PFSK-1 (cell line): ENCODE measurements at regions not wholly inside any gene's neighbourhood (a gene's known extent, or its start where the extent isn't known, plus 50 kb on each side); places are given as distances from the start of the nearest gene placed in this dataset.

ENCODE experiments used
- FOXP2 ChIP-seq: optimal IDR thresholded peaks from 2 replicates; pipeline ENCODE3; 2011; ENCODE audit warnings: borderline replicate concordance, control low read depth, inconsistent platforms; ENCODE audit not compliant: insufficient read depth; ENCODE audit errors: extremely low read length, extremely low read depth
- POLR2AphosphoS5 ChIP-seq: IDR thresholded peaks from 2 replicates; pipeline ENCODE4 v1.6.1; 2012; ENCODE audit warnings: low read depth, mild to moderate bottlenecking, control low read depth, low read length, moderate library complexity
- SIN3A ChIP-seq: IDR thresholded peaks from 2 replicates; pipeline ENCODE4 v1.6.1; 2012; ENCODE audit warnings: mild to moderate bottlenecking, low read length, moderate library complexity, borderline replicate concordance; ENCODE audit not compliant: insufficient read depth
- TAF1 ChIP-seq: IDR thresholded peaks from 2 replicates; pipeline ENCODE4 v1.6.1; 2012; ENCODE audit warnings: low read length, control low read depth, borderline replicate concordance; ENCODE audit not compliant: insufficient read depth
- TF ChIP-seq, protein P1 (sequence below), 2 experiments: IDR thresholded peaks; 2 replicates each; pipeline versions ENCODE4 v1.6.1 to v1.8.0; 2011 to 2012; ENCODE audit warnings: low read depth in 2 of 2, low read length in 2 of 2, control low read depth in 1 of 2, inconsistent platforms in 1 of 2, mild to moderate bottlenecking in 1 of 2, moderate library complexity in 1 of 2; ENCODE audit not compliant: insufficient read depth in 1 of 2

DNA sequence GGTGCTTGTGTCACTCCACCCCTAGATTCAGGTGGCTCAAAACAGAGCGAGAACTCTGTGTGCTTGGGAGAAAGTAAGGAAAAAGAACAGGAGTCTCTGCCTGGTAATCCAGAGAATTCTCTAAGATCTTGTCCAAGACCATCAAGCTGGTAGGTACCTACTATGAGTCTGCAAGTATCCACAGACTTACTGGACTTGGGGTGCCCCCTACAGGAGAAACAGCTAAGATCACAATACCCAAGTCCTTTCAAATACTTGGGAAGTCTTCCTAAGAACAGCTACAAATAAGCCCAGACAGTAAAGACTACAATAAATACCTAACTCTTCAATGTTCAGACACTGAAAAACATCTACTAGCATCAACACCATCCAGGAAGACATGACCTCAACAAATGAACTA lies 1143.6 kb upstream of the ACVR2A start:
- TF ChIP-seq POLR2AphosphoS5 (no peak), TAF1 (no peak), SIN3A (no peak), FOXP2 (no peak)
- TF ChIP-seq, protein P1, sequence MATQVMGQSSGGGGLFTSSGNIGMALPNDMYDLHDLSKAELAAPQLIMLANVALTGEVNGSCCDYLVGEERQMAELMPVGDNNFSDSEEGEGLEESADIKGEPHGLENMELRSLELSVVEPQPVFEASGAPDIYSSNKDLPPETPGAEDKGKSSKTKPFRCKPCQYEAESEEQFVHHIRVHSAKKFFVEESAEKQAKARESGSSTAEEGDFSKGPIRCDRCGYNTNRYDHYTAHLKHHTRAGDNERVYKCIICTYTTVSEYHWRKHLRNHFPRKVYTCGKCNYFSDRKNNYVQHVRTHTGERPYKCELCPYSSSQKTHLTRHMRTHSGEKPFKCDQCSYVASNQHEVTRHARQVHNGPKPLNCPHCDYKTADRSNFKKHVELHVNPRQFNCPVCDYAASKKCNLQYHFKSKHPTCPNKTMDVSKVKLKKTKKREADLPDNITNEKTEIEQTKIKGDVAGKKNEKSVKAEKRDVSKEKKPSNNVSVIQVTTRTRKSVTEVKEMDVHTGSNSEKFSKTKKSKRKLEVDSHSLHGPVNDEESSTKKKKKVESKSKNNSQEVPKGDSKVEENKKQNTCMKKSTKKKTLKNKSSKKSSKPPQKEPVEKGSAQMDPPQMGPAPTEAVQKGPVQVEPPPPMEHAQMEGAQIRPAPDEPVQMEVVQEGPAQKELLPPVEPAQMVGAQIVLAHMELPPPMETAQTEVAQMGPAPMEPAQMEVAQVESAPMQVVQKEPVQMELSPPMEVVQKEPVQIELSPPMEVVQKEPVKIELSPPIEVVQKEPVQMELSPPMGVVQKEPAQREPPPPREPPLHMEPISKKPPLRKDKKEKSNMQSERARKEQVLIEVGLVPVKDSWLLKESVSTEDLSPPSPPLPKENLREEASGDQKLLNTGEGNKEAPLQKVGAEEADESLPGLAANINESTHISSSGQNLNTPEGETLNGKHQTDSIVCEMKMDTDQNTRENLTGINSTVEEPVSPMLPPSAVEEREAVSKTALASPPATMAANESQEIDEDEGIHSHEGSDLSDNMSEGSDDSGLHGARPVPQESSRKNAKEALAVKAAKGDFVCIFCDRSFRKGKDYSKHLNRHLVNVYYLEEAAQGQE (IDR thresholded peaks at IDR 0.05; ENCODE audit: insufficient read depth in 1 of 2, low read depth in 2 of 2, low read length in 2 of 2) = no peak

DNA sequence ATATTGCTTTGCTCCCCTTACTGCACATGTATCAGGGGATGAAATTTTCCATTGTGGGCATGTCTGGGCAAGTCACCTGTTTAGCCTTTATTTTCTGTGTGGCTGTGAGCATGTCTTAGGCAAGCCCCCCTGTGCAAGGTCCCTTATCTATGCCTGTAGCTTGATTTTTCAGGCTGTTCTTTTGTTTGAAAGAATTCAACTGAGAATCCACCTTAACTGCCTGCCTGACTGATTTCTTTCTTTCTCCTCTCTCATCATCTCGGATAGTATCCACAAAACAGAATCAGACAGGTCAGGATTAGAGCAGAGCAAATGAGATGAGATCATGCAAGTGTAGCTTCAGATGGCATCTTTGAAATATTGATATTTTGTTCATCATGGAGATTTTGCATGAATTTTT lies 1147.5 kb upstream of the ACVR2A start:
- TF ChIP-seq TAF1 (no peak), FOXP2 (no peak), POLR2AphosphoS5 (no peak), SIN3A (no peak)
- TF ChIP-seq, protein P1 (IDR thresholded peaks at IDR 0.05; ENCODE audit: insufficient read depth in 1 of 2, low read depth in 2 of 2, low read length in 2 of 2) = no peak

DNA sequence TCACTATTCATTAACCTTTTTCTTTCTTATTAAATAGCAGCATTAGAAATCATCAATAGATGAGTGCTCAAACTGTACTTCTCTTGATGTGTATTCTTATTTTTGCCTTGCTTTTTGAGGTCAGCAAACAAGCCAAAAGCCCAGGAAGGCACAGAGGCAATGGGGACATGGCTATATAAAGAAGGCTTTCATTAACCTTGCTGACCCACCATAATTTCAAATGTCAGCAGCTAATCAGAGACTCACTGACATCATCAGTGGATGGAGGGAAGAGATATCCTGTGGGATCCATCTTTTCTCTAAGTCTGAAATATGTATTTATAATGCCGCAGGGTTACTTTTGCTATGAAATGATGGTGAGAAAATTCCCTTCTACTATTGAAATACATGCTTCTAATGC lies 1162.8 kb upstream of the ACVR2A start:
- TF ChIP-seq, protein P1 (IDR thresholded peaks at IDR 0.05; ENCODE audit: insufficient read depth in 1 of 2, low read depth in 2 of 2, low read length in 2 of 2) = no peak
- no peak for TF ChIP-seq SIN3A
- TF ChIP-seq FOXP2 = no peak
- TF ChIP-seq TAF1 = no peak
- no peak for TF ChIP-seq POLR2AphosphoS5

DNA sequence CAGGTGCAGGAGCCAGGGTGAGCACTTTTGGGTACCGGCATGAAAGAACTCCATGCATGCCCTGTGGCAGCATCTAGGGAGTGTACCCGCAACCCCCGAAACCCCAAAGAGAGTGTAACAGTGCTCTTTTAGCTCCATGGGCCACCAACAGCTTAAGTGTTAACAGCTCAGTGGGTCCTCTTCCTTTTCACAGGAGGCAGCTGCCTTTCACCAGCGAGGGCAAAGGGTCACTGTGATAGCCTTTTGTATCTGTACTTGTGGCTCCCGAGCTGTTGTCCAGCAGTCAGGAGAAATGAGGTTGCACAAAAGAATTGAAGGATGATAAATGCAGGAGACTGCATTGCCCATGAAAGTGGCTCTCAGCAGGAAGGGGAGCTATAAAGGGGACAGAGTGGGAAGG lies 1166.3 kb upstream of the ACVR2A start:
- TF ChIP-seq SIN3A (no peak), POLR2AphosphoS5 (no peak), FOXP2 (no peak)
- TF ChIP-seq, protein P1 (IDR thresholded peaks at IDR 0.05; ENCODE audit: insufficient read depth in 1 of 2, low read depth in 2 of 2, low read length in 2 of 2) = no peak

DNA sequence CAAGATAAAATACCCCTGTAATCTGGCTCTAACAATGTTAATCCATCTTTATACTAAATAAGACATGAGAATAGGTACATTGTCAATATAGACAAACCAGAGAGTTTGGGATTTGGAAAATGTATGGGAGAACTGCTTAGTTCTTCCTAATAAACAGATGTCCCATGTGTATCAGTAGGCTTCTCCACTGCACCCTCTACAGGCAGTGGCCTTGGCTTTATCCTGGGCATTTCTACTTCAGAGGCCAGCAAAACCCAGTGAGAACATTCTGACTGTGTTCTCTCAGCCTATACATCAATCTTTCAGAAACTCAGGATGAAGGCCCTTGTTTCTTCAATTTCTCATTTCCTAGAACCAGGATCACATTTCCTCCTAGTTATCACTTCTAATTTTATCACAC lies 1167.5 kb upstream of the ACVR2A start:
- TF ChIP-seq POLR2AphosphoS5 = no peak
- no peak for TF ChIP-seq TAF1
- TF ChIP-seq FOXP2 = no peak
- TF ChIP-seq SIN3A = no peak
- TF ChIP-seq, protein P1 (IDR thresholded peaks at IDR 0.05; ENCODE audit: insufficient read depth in 1 of 2, low read depth in 2 of 2, low read length in 2 of 2) = no peak
